Mesenchymal stem cell (in vitro differentiated cells and primary cell): ENCODE measurements at regions not wholly inside any gene's neighbourhood (a gene's known extent, or its start where the extent isn't known, plus 50 kb on each side); places are given as distances from the start of the nearest gene placed in this dataset.

ENCODE experiments used
- DNase-seq: peaks from one replicate; pipeline ENCODE4 v3.0.0-alpha.2; 2013
- H2AFZ ChIP-seq: one replicate; pipeline ENCODE4 v1.6.1; 2013; ENCODE audit warnings: low read depth, mild to moderate bottlenecking, control low read depth, inconsistent platforms, low read length, moderate library complexity
- H2AK5ac ChIP-seq: 2 replicates; pipeline ENCODE4 v1.6.1; 2013; ENCODE audit warnings: low read length, moderate library complexity, mild to moderate bottlenecking, inconsistent platforms; ENCODE audit not compliant: severe bottlenecking
- H2BK120ac ChIP-seq: one replicate; pipeline ENCODE4 v1.6.1; 2013; ENCODE audit warnings: low read depth, mild to moderate bottlenecking, inconsistent platforms, low read length, moderate library complexity
- H2BK12ac ChIP-seq, 2 experiments: one replicate each; pipeline ENCODE4 v1.6.1; 2013; ENCODE audit warnings: inconsistent platforms in 2 of 2, low read length in 2 of 2, mild to moderate bottlenecking in 2 of 2, moderate library complexity in 2 of 2, control low read depth in 1 of 2
- H2BK15ac ChIP-seq: one replicate; pipeline ENCODE4 v1.6.1; 2013; ENCODE audit warnings: mild to moderate bottlenecking, low read depth, inconsistent platforms; ENCODE audit not compliant: poor library complexity, severe bottlenecking
- H2BK5ac ChIP-seq: 2 replicates; pipeline ENCODE4 v1.6.1; 2013; ENCODE audit warnings: low read depth, mild to moderate bottlenecking, low read length, control low read depth, inconsistent platforms; ENCODE audit not compliant: poor library complexity, severe bottlenecking
- H3K14ac ChIP-seq, 2 experiments: one replicate each; pipeline ENCODE4 v1.6.1; 2013; ENCODE audit warnings: inconsistent platforms in 2 of 2, low read length in 2 of 2, control low read depth in 1 of 2, mild to moderate bottlenecking in 1 of 2, moderate library complexity in 1 of 2
- H3K18ac ChIP-seq, 2 experiments: one replicate each; pipeline ENCODE4 v1.6.1; 2013; ENCODE audit warnings: inconsistent platforms in 2 of 2, low read length in 2 of 2, control low read depth in 1 of 2, low read depth in 1 of 2, mild to moderate bottlenecking in 1 of 2
- H3K23ac ChIP-seq, 2 experiments: one replicate each; pipeline ENCODE4 v1.6.1; 2013; ENCODE audit warnings: inconsistent platforms in 2 of 2, low read length in 2 of 2, mild to moderate bottlenecking in 2 of 2, moderate library complexity in 2 of 2, control low read depth in 1 of 2
- H3K27ac ChIP-seq: 2 replicates; pipeline ENCODE4 v1.5.1; 2013; ENCODE audit warnings: mild to moderate bottlenecking, moderate library complexity, low read length, control low read depth, inconsistent platforms; ENCODE audit not compliant: poor library complexity, severe bottlenecking
- H3K27me3 ChIP-seq, 2 experiments: 2 replicates each; pipeline versions ENCODE4 v1.6.1 to v1.7.0; 2013; ENCODE audit warnings: low read length in 2 of 2, mild to moderate bottlenecking in 2 of 2, moderate library complexity in 2 of 2, control low read depth in 1 of 2, inconsistent platforms in 1 of 2; ENCODE audit not compliant: control insufficient read depth in 1 of 2, insufficient read depth in 1 of 2
- H3K36me3 ChIP-seq, 2 experiments: 2 replicates each; pipeline versions ENCODE4 v1.6.1 to v1.7.0; 2013; ENCODE audit warnings: low read length in 2 of 2, control low read depth in 1 of 2, inconsistent platforms in 1 of 2, low read depth in 1 of 2, mild to moderate bottlenecking in 1 of 2; ENCODE audit not compliant: insufficient read depth in 2 of 2, control insufficient read depth in 1 of 2
- H3K4ac ChIP-seq, 2 experiments: one replicate each; pipeline ENCODE4 v1.6.1; 2013; ENCODE audit warnings: inconsistent platforms in 2 of 2, low read length in 2 of 2, mild to moderate bottlenecking in 2 of 2, moderate library complexity in 2 of 2, control low read depth in 1 of 2, low read depth in 1 of 2
- H3K4me1 ChIP-seq: 2 replicates; pipeline ENCODE4 v1.6.1; 2013; ENCODE audit warnings: low read depth, low read length, control low read depth; ENCODE audit not compliant: control insufficient read depth, insufficient read depth
- H3K4me2 ChIP-seq: 2 replicates; pipeline ENCODE4 v1.6.1; 2013; ENCODE audit warnings: low read length, mild to moderate bottlenecking, inconsistent platforms; ENCODE audit not compliant: poor library complexity, severe bottlenecking
- H3K4me3 ChIP-seq, 2 experiments: 2 replicates each; pipeline versions ENCODE4 v1.5.1 to v1.7.0; 2013; ENCODE audit warnings: low read length in 2 of 2, mild to moderate bottlenecking in 2 of 2, control low read depth in 1 of 2, low read depth in 1 of 2; ENCODE audit not compliant: insufficient read depth in 1 of 2
- H3K79me1 ChIP-seq: replicated peaks from 2 replicates; pipeline ENCODE4 v1.6.1; 2013; ENCODE audit warnings: mild to moderate bottlenecking, control low read depth, low read length, inconsistent platforms; ENCODE audit not compliant: poor library complexity, severe bottlenecking
- H3K9ac ChIP-seq: 2 replicates; pipeline ENCODE4 v1.7.0; 2013; ENCODE audit warnings: mild to moderate bottlenecking, low read length, moderate library complexity
- H3K9me3 ChIP-seq: 2 replicates; pipeline ENCODE4 v1.7.0; 2013; ENCODE audit warnings: mild to moderate bottlenecking, low read length; ENCODE audit not compliant: control insufficient read depth
- H4K8ac ChIP-seq: one replicate; pipeline ENCODE4 v1.6.1; 2013; ENCODE audit warnings: inconsistent platforms, mild to moderate bottlenecking, low read length, moderate library complexity
- H4K91ac ChIP-seq: one replicate; pipeline ENCODE4 v1.6.1; 2013; ENCODE audit warnings: mild to moderate bottlenecking, low read length, inconsistent platforms
- WGBS: methylation state at CpG from one replicate; pipeline ENCODE4 v1.1.7; 2013; ENCODE audit warnings: mixed read lengths; 5-methylcytosine and 5-hydroxymethylcytosine counted together

- no peak overlapping the region for H2BK120ac ChIP-seq
- H3K27me3 ChIP-seq, result no peaks in the 10 kb centered on the region
- no peaks in the 10 kb centered on the region for H3K4me1 ChIP-seq
- no peak overlapping the region for H3K14ac ChIP-seq
- peaks cover 4% of the 10 kb centered on the region for H3K9me3 ChIP-seq
- no peak for DNase-seq
- H3K4me2 ChIP-seq, result no peak overlapping the region
- no peaks in the 10 kb centered on the region for H3K36me3 ChIP-seq
- H4K8ac ChIP-seq, result no peak overlapping the region
- H3K27ac ChIP-seq, result no peak overlapping the region
- H3K9ac ChIP-seq, result no peak overlapping the region
- H3K4me3 ChIP-seq, result no peak overlapping the region
- H3K18ac ChIP-seq, result no peak overlapping the region
- H2BK12ac ChIP-seq, result no peak overlapping the region
- H4K91ac ChIP-seq, result no peak overlapping the region
- no peaks in the 10 kb centered on the region for H3K79me1 ChIP-seq
- no peak overlapping the region for H3K4ac ChIP-seq
- no peak overlapping the region for H2AFZ ChIP-seq
- H2BK5ac ChIP-seq, result no peak overlapping the region
- H2AK5ac ChIP-seq, result no peak overlapping the region
- no peak overlapping the region for H2BK15ac ChIP-seq
- no peak overlapping the region for H3K23ac ChIP-seq
- 91% methylated on average over 4 of the region's 4 CpGs for WGBS
These were observed 198.0 kb upstream of the COX10 start for GRCh38 chr17:13871261-13871660.

GRCh38 chr17:13874134-13874533 is 195.2 kb upstream of the COX10 start:
- H2BK15ac ChIP-seq, result no peak overlapping the region
- no peak overlapping the region for H3K14ac ChIP-seq
- H2AK5ac ChIP-seq, result no peak overlapping the region
- no peak overlapping the region for H2BK12ac ChIP-seq
- no peak overlapping the region for H2AFZ ChIP-seq
- no peaks in the 10 kb centered on the region for H3K27me3 ChIP-seq
- H4K8ac ChIP-seq, result no peak overlapping the region
- H3K4me2 ChIP-seq, result no peak overlapping the region
- H3K4me1 ChIP-seq, result no peaks in the 10 kb centered on the region
- DNase-seq, result no peak
- no peak overlapping the region for H3K18ac ChIP-seq
- no peak overlapping the region for H2BK120ac ChIP-seq
- no peaks in the 10 kb centered on the region for H3K79me1 ChIP-seq
- H3K36me3 ChIP-seq, result no peaks in the 10 kb centered on the region
- H4K91ac ChIP-seq, result no peak overlapping the region
- H3K27ac ChIP-seq, result no peak overlapping the region
- no peak overlapping the region for H3K9ac ChIP-seq
- no peak overlapping the region for H3K4me3 ChIP-seq
- H3K23ac ChIP-seq, result no peak overlapping the region
- no peak overlapping the region for H3K4ac ChIP-seq
- no peaks in the 10 kb centered on the region for H3K9me3 ChIP-seq
- WGBS, result 76% methylated on average over 2 of the region's 3 CpGs
- no peak overlapping the region for H2BK5ac ChIP-seq

GRCh38 chr17:13874817-13875216 is 194.5 kb upstream of the COX10 start:
- no peak overlapping the region for H4K91ac ChIP-seq
- H2BK120ac ChIP-seq, result no peak overlapping the region
- H4K8ac ChIP-seq, result no peak overlapping the region
- H3K4me1 ChIP-seq, result no peaks in the 10 kb centered on the region
- no peak for DNase-seq
- no peak overlapping the region for H3K27ac ChIP-seq
- H3K4me3 ChIP-seq, result no peak overlapping the region
- no peak overlapping the region for H3K23ac ChIP-seq
- H3K4ac ChIP-seq, result no peak overlapping the region
- H3K18ac ChIP-seq, result no peak overlapping the region
- no peak overlapping the region for H3K14ac ChIP-seq
- no peak overlapping the region for H2BK5ac ChIP-seq
- H3K4me2 ChIP-seq, result no peak overlapping the region
- H3K36me3 ChIP-seq, result no peaks in the 10 kb centered on the region
- no peak overlapping the region for H2BK15ac ChIP-seq
- 89% methylated on average over 1 of the region's 1 CpG for WGBS
- H3K9ac ChIP-seq, result no peak overlapping the region
- H2AFZ ChIP-seq, result no peak overlapping the region
- H3K79me1 ChIP-seq, result no peaks in the 10 kb centered on the region
- no peaks in the 10 kb centered on the region for H3K27me3 ChIP-seq
- H2BK12ac ChIP-seq, result no peak overlapping the region
- H3K9me3 ChIP-seq, result no peaks in the 10 kb centered on the region
- H2AK5ac ChIP-seq, result no peak overlapping the region

- H4K91ac ChIP-seq, result no peak overlapping the region
- H3K9me3 ChIP-seq, result no peaks in the 10 kb centered on the region
- H3K79me1 ChIP-seq, result no peaks in the 10 kb centered on the region
- no peak for DNase-seq
- no peak overlapping the region for H3K4me3 ChIP-seq
- H3K14ac ChIP-seq, result no peak overlapping the region
- H3K36me3 ChIP-seq, result no peaks in the 10 kb centered on the region
- 88% methylated on average over 5 of the region's 5 CpGs for WGBS
- H3K27ac ChIP-seq, result no peak overlapping the region
- H3K18ac ChIP-seq, result no peak overlapping the region
- H3K4me1 ChIP-seq, result no peaks in the 10 kb centered on the region
- no peak overlapping the region for H3K4ac ChIP-seq
- H2BK5ac ChIP-seq, result no peak overlapping the region
- H2AFZ ChIP-seq, result no peak overlapping the region
- H3K9ac ChIP-seq, result no peak overlapping the region
- H3K23ac ChIP-seq, result no peak overlapping the region
- H2AK5ac ChIP-seq, result no peak overlapping the region
- no peak overlapping the region for H4K8ac ChIP-seq
- no peak overlapping the region for H2BK15ac ChIP-seq
- no peak overlapping the region for H2BK12ac ChIP-seq
- H3K4me2 ChIP-seq, result no peak overlapping the region
- no peak overlapping the region for H2BK120ac ChIP-seq
- no peaks in the 10 kb centered on the region for H3K27me3 ChIP-seq
These were observed 189.3 kb upstream of the COX10 start for GRCh38 chr17:13879961-13880466.
